OCI-LY3 (cell line): ENCODE measurements at regions not wholly inside any gene's neighbourhood (a gene's known extent, or its start where the extent isn't known, plus 50 kb on each side); places are given as distances from the start of the nearest gene placed in this dataset.

Experiments used
- H2AFZ ChIP-seq: fragments of 200-600, 300-600 bp; shearing (Covaris generic); 2 replicates; pipeline ENCODE4 v1.6.0; 2014; ENCODE audit warnings: antibody characterized with exemption, low read depth, low read length
- H3K27ac ChIP-seq: fragments of 200-600, 300-600 bp; sonication (generic); 2 replicates; pipeline ENCODE4 v1.5.1; 2014; ENCODE audit warnings: mild to moderate bottlenecking, low read length, moderate library complexity, mixed read lengths
- H3K27me3 ChIP-seq: fragments of 200-600, 300-600 bp; sonication (generic); 2 replicates; pipeline ENCODE4 v1.6.1; 2014; ENCODE audit warnings: low read depth, low read length, mixed read lengths
- H3K36me3 ChIP-seq: fragments of 200-600, 300-600 bp; sonication (generic); replicated peaks from 2 replicates; pipeline ENCODE3; 2014; ENCODE audit warnings: low read depth, low read length, mixed read lengths
- H3K4me1 ChIP-seq: fragments of 300-600, 200-600 bp; sonication (generic); 2 replicates; pipeline ENCODE4 v1.6.1; 2014; ENCODE audit warnings: low read length, mixed read lengths
- H3K4me2 ChIP-seq: fragments of 200-600, 300-600 bp; sonication (generic); 2 replicates; pipeline ENCODE4 v1.6.1; 2014; ENCODE audit warnings: low read length, mixed read lengths
- H3K4me3 ChIP-seq: fragments of 300-600, 200-600 bp; sonication (generic); 2 replicates; pipeline ENCODE4 v1.5.1; 2014; ENCODE audit warnings: antibody characterized with exemption, mild to moderate bottlenecking, low read length, moderate library complexity
- H3K79me2 ChIP-seq: fragments of 300-600, 200-600 bp; shearing (Covaris generic); 2 replicates; pipeline ENCODE4 v1.6.1; 2014; ENCODE audit warnings: mild to moderate bottlenecking, low read length, mixed read lengths
- H3K9ac ChIP-seq: fragments of 300-600, 200-600 bp; shearing (Covaris generic); 2 replicates; pipeline ENCODE4 v1.6.0; 2014; ENCODE audit warnings: mild to moderate bottlenecking, low read length, moderate library complexity
- H3K9me3 ChIP-seq: fragments of 200-600, 300-600 bp; shearing (Covaris generic); 2 replicates; pipeline ENCODE4 v1.6.1; 2014; ENCODE audit warnings: low read length, mixed read lengths; ENCODE audit not compliant: insufficient read depth
- H4K20me1 ChIP-seq: fragments of 200-600, 300-600 bp; sonication (generic); 2 replicates; pipeline ENCODE4 v1.6.1; 2016; ENCODE audit warnings: low read length, mixed read lengths; ENCODE audit not compliant: insufficient read depth
- EZH2phosphoT487 ChIP-seq: fragments of 200-600 bp; shearing (Covaris generic); IDR thresholded peaks from 2 replicates; pipeline ENCODE4 v1.6.1; 2018; ENCODE audit warnings: antibody characterized with exemption, mixed run types, low read depth
- TF ChIP-seq, protein P1 (sequence below): fragments of 200-600, 300-600 bp; sonication (generic); IDR thresholded peaks from 2 replicates; pipeline ENCODE4 v1.5.1; 2014; ENCODE audit warnings: antibody characterized with exemption, low read length, low read depth

- Histone ChIP-seq H4K20me1 (no peaks in the 10 kb centered on the region), H3K9ac (no peak overlapping the region), H3K27me3 (no peaks in the 10 kb centered on the region), H3K9me3 (no peaks in the 10 kb centered on the region), H3K4me2 (0 out of 2 replicates have a peak overlapping the region, but pooled peaks have one; percentile 14), H3K4me3 (no peak overlapping the region), H2AFZ (no peak overlapping the region), H3K36me3 (no peaks in the 10 kb centered on the region), H3K27ac (no peak overlapping the region), H3K79me2 (no peaks in the 10 kb centered on the region), H3K4me1 (peaks cover 28% of the 10 kb centered on the region)
- TF ChIP-seq, protein P1, sequence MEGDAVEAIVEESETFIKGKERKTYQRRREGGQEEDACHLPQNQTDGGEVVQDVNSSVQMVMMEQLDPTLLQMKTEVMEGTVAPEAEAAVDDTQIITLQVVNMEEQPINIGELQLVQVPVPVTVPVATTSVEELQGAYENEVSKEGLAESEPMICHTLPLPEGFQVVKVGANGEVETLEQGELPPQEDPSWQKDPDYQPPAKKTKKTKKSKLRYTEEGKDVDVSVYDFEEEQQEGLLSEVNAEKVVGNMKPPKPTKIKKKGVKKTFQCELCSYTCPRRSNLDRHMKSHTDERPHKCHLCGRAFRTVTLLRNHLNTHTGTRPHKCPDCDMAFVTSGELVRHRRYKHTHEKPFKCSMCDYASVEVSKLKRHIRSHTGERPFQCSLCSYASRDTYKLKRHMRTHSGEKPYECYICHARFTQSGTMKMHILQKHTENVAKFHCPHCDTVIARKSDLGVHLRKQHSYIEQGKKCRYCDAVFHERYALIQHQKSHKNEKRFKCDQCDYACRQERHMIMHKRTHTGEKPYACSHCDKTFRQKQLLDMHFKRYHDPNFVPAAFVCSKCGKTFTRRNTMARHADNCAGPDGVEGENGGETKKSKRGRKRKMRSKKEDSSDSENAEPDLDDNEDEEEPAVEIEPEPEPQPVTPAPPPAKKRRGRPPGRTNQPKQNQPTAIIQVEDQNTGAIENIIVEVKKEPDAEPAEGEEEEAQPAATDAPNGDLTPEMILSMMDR, result no peak
- TF ChIP-seq EZH2phosphoT487, result no peak
These were observed 99.5 kb downstream of the CD164 start for GRCh38 chr6:109282756-109283155.

GRCh38 chr6:109279628-109280027 lies 102.6 kb downstream of the CD164 start:
- H3K9ac ChIP-seq, result no peak overlapping the region

DNA sequence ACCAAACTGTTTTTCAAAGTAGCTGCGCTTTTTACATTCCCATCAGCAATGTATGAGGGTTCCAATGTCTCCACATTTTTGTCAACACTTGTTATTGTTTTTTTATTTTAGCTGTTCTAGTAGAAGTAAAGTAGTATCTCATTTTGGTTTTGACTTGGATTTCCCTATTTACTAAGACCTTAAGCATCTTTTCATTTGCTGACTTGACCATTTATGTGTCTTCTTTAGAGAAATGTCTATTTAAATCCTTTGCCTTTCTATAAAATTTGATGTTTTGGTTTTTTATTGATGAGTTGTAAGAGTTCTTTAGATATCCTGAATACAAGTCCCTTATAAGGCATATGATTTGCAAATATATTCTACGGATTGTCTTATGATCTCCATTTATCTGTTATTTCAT lies 110.6 kb downstream of the CD164 start:
- H3K79me2 ChIP-seq, result no peaks in the 10 kb centered on the region
- no peaks in the 10 kb centered on the region for H3K27me3 ChIP-seq
- no peak overlapping the region for H3K4me3 ChIP-seq
- H3K4me1 ChIP-seq, result no peaks in the 10 kb centered on the region
- H2AFZ ChIP-seq, result no peak overlapping the region
- TF ChIP-seq, protein P1, result no peak
- no peak for TF ChIP-seq EZH2phosphoT487
- H3K4me2 ChIP-seq, result no peak overlapping the region
- no peak overlapping the region for H3K9ac ChIP-seq
- H3K36me3 ChIP-seq, result no peaks in the 10 kb centered on the region
- H3K9me3 ChIP-seq, result no peaks in the 10 kb centered on the region
- H3K27ac ChIP-seq, result no peak overlapping the region
- no peaks in the 10 kb centered on the region for H4K20me1 ChIP-seq

More at GRCh38 chr6:109279628-109280027, 102.6 kb downstream of the CD164 start:
- no peaks in the 10 kb centered on the region for H3K79me2 ChIP-seq
- no peak overlapping the region for H3K4me3 ChIP-seq
- no peaks in the 10 kb centered on the region for H3K9me3 ChIP-seq
- no peaks in the 10 kb centered on the region for H3K36me3 ChIP-seq
- H3K4me2 ChIP-seq, result no peak overlapping the region
- no peaks in the 10 kb centered on the region for H4K20me1 ChIP-seq
- H3K4me1 ChIP-seq, result peaks cover 20% of the 10 kb centered on the region
- H2AFZ ChIP-seq, result no peak overlapping the region
- TF ChIP-seq, protein P1, result no peak
- no peak for TF ChIP-seq EZH2phosphoT487
- H3K27me3 ChIP-seq, result no peaks in the 10 kb centered on the region
- H3K27ac ChIP-seq, result no peak overlapping the region

- no peak overlapping the region for H3K4me2 ChIP-seq
- no peak overlapping the region for H3K27ac ChIP-seq
- no peak overlapping the region for H2AFZ ChIP-seq
- no peak overlapping the region for H3K9ac ChIP-seq
- H3K4me3 ChIP-seq, result no peak overlapping the region
- H4K20me1 ChIP-seq, result no peaks in the 10 kb centered on the region
- H3K4me1 ChIP-seq, result no peaks in the 10 kb centered on the region
- no peaks in the 10 kb centered on the region for H3K9me3 ChIP-seq
- H3K36me3 ChIP-seq, result no peaks in the 10 kb centered on the region
- H3K27me3 ChIP-seq, result no peaks in the 10 kb centered on the region
- H3K79me2 ChIP-seq, result no peaks in the 10 kb centered on the region
- TF ChIP-seq, protein P1, result no peak
- TF ChIP-seq EZH2phosphoT487, result no peak
These were observed 112.2 kb downstream of the CD164 start for GRCh38 chr6:109269953-109270517.
